HG03039 (cell line): ENCODE measurements at regions not wholly inside any gene's neighbourhood (a gene's known extent, or its start where the extent isn't known, plus 50 kb on each side); places are given as distances from the start of the nearest gene placed in this dataset.
"Not testable (repeated sequence)": the region's sequence is repeated elsewhere in the genome, so short reads cannot be mapped to it uniquely, and the experiment has no call there.

Source experiments
- ATAC-seq: cut with Tn5 transposase; IDR thresholded peaks from one replicate; pipeline ENCODE4 v1.9.1; 2021; ENCODE audit warnings: mild to moderate bottlenecking, moderate library complexity; ENCODE audit not compliant: unreplicated experiment

DNA sequence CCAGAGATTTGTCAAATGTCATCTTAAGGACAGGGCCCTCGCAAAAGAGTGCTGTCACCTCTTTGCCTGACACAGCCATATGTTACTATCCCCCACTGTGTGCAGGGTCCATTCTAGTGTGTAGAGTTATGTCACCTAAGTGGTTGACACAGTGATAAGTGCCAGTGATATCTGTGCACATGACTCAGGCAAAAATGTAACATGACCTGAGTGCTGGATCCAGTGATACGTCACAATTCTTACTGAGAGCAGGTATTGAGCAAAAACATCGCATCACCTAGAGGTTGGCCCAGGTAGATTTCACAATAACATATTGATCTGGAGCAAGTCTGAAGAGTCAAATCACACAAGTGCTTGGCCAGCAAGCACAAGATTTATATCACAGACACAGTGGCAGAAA, 100.5 kb upstream of the BPY2 start:
- not testable (repeated sequence) for ATAC-seq

DNA sequence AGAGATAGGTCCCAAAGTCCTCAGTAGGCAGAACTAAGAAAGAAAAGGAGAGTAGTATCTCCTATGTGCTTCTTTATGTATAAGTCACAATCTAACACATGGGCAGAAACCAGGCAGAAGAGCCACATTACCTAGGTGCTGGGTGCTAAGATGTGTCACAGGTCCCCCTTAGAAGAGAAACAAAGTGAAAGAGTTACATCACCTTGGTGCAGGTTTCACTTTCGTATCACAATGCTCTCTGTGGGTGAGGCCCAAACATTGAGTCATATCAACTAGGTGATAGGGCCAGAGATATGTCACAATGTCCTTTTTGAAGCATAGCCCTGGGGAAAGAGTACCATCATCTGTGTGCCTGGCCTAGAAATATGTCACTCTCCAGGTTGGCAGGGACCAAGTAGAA, 96.1 kb upstream of the BPY2 start:
- ATAC-seq = peak; percentile 79

DNA sequence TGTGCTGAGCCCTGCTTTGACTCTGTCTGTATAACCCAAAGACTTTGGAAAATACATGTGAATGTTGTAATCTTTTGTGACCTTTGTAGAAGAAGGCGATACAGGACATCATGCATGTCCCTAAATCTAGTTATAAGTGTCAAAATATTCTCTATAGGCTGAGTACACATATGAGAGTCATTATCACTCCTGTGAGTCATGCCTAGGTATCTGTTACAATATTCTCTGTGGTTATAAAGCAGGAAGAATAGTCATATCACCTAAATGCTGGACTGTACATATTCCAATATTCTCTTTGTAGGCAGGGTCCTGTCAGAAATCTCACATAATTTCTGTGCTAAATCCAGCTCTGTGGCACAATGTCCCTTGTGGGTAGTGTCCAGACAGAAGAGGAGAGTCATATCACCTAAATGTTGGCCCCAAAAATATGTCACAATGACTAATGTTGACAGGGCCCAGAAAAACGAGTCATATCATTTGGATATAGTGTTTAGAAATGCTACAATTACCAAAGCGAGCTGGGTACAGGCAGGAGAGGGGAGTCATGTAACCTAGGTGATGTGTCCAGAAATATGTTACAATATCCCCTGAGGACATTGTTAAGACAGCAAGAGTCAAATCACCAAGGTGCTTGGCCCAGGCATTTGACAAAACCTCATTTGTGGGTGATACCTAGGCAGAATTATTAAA, 80.4 kb upstream of the BPY2 start:
- not testable (repeated sequence) for ATAC-seq

DNA sequence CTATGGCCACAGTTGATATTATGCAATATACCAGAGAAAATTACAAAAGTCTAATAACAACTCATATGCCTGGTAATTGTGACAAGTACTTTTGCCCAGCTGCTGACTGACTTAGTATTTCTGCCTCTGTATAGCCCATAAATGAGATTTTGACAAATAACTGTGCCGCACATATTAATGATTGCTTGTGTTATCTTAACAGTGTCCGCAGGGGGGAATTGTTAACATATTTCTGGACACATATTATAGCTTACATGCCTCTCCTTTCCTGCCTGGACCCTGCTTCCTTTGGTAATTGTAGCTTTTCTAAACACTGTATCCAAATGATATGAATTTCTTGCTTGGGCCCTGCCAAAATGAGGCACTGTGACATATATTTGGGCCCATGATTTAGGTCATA, 69.0 kb upstream of the BPY2 start:
- ATAC-seq = not testable (repeated sequence)

DNA sequence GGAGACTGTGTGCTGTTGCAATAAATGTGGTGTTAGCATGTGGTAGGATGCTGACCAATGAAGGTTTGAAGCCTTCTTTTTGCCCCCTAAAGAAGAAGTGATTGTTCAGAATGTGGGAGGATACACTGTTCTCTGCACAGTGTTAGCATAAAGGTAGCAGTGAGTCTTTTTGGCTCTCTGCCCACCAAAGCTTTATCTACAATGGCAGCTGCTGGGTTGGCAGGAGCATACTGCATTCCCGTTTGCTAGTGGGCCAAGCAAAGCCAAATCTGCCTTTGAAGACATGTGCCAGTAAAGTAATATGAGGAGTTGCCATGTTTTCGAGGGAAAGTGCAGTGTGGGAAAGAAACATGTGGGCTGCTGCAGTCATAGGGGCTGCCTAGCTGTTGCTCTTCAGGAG, 56.4 kb upstream of the BPY2 start:
- not testable (repeated sequence) for ATAC-seq

DNA sequence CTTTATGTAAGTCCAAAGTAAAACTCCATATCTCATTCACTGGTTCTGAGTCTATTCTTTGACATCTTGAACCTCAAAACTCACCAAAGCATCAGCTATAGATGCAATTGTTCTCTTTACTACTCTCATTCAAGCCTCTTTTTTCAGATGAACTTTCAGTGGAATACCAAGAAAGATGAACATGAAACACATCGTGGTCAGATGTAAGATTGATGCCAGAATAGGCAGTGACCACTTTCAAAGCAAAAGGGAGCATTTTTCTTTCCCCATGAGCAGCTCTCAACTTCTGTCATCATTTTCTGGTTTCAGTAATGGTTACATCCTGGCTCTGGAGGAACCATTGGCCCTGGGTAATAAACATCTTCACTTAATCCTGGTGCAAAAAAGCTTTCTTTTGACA, 50.6 kb upstream of the BPY2 start:
- ATAC-seq = not testable (repeated sequence)
